Adrenal gland (tissue), 9 donors: ENCODE measurements at regions not wholly inside any gene's neighbourhood (a gene's known extent, or its start where the extent isn't known, plus 50 kb on each side); places are given as distances from the start of the nearest gene placed in this dataset.

Experiments
- DNase-seq, 7 donors: peaks; one replicate each; pipeline ENCODE4 v3.0.0-alpha.2; 2019 to 2020
- H3K27ac ChIP-seq, 5 donors: fragments of 200-600 bp; sonication (generic) in 4 of 5; 1 replicate in 3 of 5; 2 replicates in 2 of 5; pipeline versions ENCODE4 v1.5.1 to v1.8.0; 2016 to 2020; ENCODE audit warnings: mild to moderate bottlenecking in 1 of 5
- H3K27me3 ChIP-seq: fragments of 200-600 bp; 2 replicates; pipeline ENCODE4 v1.8.0; 2021
- H3K36me3 ChIP-seq, 2 donors: fragments of 200-600 bp; replicated peaks in 1 of 2; 1 replicate in 1 of 2; 2 replicates in 1 of 2; pipeline versions ENCODE4 v1.5.1 to v1.8.0; 2018 to 2022
- H3K4me1 ChIP-seq, 2 donors: fragments of 200-600 bp; replicated peaks in 1 of 2; 1 replicate in 1 of 2; 2 replicates in 1 of 2; pipeline versions ENCODE4 v1.5.1 to v1.8.0; 2018 to 2021
- H3K4me3 ChIP-seq, 4 donors: fragments of 200-600 bp; sonication (generic) in 3 of 4; one replicate each; pipeline ENCODE4 v1.5.1; 2016 to 2018
- H3K9me3 ChIP-seq, 3 donors: fragments of 200-600 bp; sonication (generic) in 1 of 3; replicated peaks in 1 of 3; 1 replicate in 2 of 3; 2 replicates in 1 of 3; pipeline versions ENCODE4 v1.5.1 to v1.8.0; 2016 to 2021
- POLR2A ChIP-seq, 2 donors: fragments of 450-650 bp; IDR thresholded peaks; one replicate each; pipeline ENCODE4 v1.6.1; 2017; ENCODE audit warnings: antibody characterized with exemption in 2 of 2, mild to moderate bottlenecking in 2 of 2, moderate library complexity in 1 of 2
- WGBS, 4 donors: extraction: QIAGEN DNeasy Blood & Tissue Kit in 2 of 4; methylation state at CpG; one replicate each; pipeline versions ENCODE4 v1.1.5 to v1.1.7; 2013 to 2017; 5-methylcytosine and 5-hydroxymethylcytosine counted together
- intact Hi-C, 2 donors: fragments of 100-400 bp; cut with DNase I; formaldehyde crosslinking; loops; one replicate each; pipeline versions ENCODE4 v1.14.1 to v1.15.0; 2022 to 2023
- TF ChIP-seq, protein P1 (sequence below), 6 experiments: fragments of 450-650 bp in 4 of 6; fragments of 200-600 bp in 2 of 6; sonication (generic) in 1 of 6; IDR thresholded peaks; 1 replicate in 5 of 6; 2 replicates in 1 of 6; pipeline versions ENCODE4 v1.5.1 to v1.8.0; 2016 to 2021; ENCODE audit warnings: antibody characterized with exemption in 6 of 6, mild to moderate bottlenecking in 2 of 6, moderate library complexity in 1 of 6
- donor health status: healthy with polysubstance abuse.
- donor health status: Bipolar disorder and iron deficiency.
- donor health status: DM: yes; HTN: yes; CAD: no.
- donor health status: DM: no; HTN: no; CAD: no.
- donor health status: DM: no; HTN: no; CAD: no.

DNA sequence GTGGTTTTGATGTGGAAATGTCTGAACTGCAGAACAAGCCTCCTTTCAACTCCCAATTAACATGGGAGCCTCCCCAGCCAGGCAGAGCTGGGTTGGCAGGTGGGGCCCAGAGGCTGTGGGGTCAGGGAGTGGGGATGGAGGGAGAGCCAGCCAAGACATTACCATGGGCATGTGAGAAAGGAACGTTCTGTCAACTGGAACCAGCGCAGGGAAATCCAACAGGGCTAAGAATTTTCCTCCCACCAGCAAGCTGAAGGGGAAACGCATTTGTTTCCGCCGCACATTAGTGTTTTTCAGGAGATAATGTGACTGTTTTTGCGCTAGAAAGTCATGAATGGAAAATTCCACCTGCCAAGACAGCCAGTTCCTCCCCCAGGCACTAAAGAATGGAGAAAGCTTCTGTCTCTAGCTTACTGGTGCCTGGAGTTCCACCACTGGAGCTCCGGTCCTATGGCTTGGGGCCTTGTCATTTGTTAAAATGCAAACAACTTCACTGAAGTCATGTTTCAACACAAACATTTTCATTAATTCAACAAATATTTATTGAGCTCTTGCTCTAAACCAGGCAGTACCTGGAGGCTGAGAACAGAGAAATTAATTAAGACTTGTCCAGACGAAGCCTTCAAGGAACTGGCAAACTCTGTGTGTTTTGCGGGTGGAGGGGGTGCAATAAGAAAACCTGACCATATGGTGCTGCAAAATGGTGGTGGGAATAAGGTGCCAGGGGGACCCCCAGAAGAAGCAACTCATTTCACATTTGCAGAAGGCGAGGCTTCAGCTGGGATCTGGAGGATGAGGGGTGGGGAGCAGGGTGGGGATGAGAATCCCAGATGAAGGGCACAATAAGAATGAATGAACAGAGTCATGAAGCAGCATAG, 305.1 kb downstream of the MATN1 start:
- Histone ChIP-seq H3K27ac (no peak overlapping the region), H3K4me1 (no peaks in the 10 kb centered on the region), H3K36me3 (no peaks in the 10 kb centered on the region), H3K27me3 (no peaks in the 10 kb centered on the region), H3K4me3 (no peak overlapping the region), H3K9me3 (no peaks in the 10 kb centered on the region)
- peak in 1 of 7 donors; percentile 14 for DNase-seq
- TF ChIP-seq, protein P1, sequence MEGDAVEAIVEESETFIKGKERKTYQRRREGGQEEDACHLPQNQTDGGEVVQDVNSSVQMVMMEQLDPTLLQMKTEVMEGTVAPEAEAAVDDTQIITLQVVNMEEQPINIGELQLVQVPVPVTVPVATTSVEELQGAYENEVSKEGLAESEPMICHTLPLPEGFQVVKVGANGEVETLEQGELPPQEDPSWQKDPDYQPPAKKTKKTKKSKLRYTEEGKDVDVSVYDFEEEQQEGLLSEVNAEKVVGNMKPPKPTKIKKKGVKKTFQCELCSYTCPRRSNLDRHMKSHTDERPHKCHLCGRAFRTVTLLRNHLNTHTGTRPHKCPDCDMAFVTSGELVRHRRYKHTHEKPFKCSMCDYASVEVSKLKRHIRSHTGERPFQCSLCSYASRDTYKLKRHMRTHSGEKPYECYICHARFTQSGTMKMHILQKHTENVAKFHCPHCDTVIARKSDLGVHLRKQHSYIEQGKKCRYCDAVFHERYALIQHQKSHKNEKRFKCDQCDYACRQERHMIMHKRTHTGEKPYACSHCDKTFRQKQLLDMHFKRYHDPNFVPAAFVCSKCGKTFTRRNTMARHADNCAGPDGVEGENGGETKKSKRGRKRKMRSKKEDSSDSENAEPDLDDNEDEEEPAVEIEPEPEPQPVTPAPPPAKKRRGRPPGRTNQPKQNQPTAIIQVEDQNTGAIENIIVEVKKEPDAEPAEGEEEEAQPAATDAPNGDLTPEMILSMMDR (IDR thresholded peaks at IDR 0.05), result no peak
- TF ChIP-seq POLR2A (IDR thresholded peaks at IDR 0.05), result no peak
- 87 to 93% (median 89%) methylated on average over 10 of the region's 10 CpGs for WGBS, 4 donors
- intact Hi-C loops, result no loop called here

DNA sequence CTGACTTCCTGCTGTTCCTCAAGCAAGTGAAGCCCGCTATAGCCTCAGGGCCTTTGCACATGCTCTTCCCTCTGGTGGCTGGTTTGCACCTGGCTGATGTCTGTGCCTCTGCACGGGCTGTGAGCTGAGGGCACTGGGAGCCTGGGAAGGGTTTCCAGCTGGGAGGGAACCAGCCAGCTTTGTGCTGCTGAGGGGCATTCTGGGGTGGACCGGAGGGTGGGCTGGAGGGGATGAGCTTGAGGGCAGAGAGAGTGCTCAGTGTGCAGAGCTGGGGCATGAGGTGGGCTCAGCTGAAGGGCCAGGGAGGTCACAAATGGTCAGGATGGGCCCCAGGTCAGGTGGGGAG, 305.7 kb downstream of the MATN1 start:
- 87 to 100% (median 89%) methylated on average over 2 to 3 of the region's 3 CpGs for WGBS, 4 donors

DNA sequence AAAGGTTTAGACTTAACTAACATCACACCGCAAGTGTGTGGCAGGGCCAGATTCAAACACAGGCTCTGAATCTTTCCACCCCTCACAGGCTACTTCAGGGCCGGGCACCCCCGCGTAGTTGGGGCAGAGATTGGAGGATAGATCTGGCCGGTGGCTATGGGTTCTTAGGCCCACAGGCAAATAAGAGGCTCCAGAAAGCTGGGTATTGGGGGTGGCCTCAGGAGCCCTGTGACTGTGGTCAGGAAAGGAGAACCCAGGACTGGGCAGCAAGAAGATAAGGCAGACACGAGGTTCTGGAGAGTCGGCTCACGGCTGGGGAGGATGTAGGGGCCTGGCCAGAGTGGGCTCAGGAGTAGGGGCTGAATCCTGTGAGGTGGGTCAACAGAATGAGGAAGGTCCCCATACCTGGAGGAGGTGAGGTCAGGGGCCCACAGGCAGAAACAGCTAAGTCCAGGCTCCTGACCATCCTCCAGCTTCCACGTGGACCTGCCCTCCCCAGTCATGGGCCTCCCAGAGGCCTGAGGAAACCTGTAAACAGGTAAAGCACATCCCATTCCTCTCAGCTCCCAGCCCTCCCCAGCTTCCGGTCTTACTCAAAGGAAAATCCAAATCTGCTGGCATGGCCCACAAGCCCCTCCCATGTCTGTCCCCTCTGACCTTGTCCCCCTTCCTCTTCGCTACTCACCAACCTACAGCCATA, 306.2 kb downstream of the MATN1 start:
- Histone ChIP-seq H3K4me3 (no peak overlapping the region), H3K36me3 (no peaks in the 10 kb centered on the region), H3K9me3 (no peaks in the 10 kb centered on the region), H3K27ac (no peak overlapping the region), H3K27me3 (no peaks in the 10 kb centered on the region), H3K4me1 (no peaks in the 10 kb centered on the region)
- TF ChIP-seq, protein P1 (IDR thresholded peaks at IDR 0.05), result no peak
- no peak for TF ChIP-seq POLR2A (IDR thresholded peaks at IDR 0.05)
- intact Hi-C loops, result no loop called here
- DNase-seq, result peak in 1 of 7 donors; percentile 20
- WGBS, 4 donors, result 83 to 89% (median 86%) methylated on average over 11 of the region's 11 CpGs

More for the DNA sequence above, 305.7 kb downstream of the MATN1 start:
- TF ChIP-seq POLR2A (IDR thresholded peaks at IDR 0.05), result no peak
- TF ChIP-seq, protein P1 (IDR thresholded peaks at IDR 0.05), result no peak
- intact Hi-C loops, result no loop called here
- H3K9me3 ChIP-seq, result no peaks in the 10 kb centered on the region
- no peaks in the 10 kb centered on the region for H3K4me1 ChIP-seq
- no peaks in the 10 kb centered on the region for H3K36me3 ChIP-seq
- H3K27ac ChIP-seq, result no peak overlapping the region
- DNase-seq, result peak in 1 of 7 donors; percentile 33
- no peak overlapping the region for H3K4me3 ChIP-seq
- no peaks in the 10 kb centered on the region for H3K27me3 ChIP-seq

DNA sequence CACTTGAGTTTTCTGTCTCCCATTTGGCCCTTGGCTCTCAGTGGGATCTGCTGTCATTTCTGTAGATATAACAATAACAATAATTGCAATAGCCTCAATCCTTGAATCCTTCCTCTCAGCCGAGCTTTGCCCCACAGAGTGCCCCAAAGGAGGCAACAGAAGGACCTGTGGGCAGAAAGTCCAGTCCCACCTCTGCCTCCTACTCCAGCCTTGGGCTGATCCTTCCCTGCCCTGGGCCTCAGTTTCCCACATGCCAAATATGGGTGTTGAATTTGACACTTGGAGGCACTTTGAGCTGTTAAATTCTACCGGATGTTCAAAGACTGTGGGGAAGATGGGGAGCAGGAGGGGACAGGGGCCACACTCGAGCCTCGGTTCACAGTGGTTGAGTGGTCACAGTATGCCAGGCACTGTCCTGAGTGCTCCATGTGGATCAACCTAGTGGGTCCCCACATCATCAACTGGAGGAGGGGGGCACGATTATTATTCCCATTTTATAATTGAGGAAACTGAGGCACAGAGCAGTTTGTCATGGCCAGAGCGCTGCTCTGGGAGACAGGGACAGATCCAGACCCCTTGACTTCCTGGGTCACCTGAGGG, 307.1 kb downstream of the MATN1 start:
- H3K36me3 ChIP-seq, result no peaks in the 10 kb centered on the region
- H3K27me3 ChIP-seq, result no peaks in the 10 kb centered on the region
- no peak overlapping the region for H3K27ac ChIP-seq
- DNase-seq, result peak in 1 of 7 donors; percentile 27
- TF ChIP-seq POLR2A (IDR thresholded peaks at IDR 0.05), result no peak
- TF ChIP-seq, protein P1 (IDR thresholded peaks at IDR 0.05), result no peak
- intact Hi-C loops, result no loop called here
- H3K4me1 ChIP-seq, result no peaks in the 10 kb centered on the region
- H3K9me3 ChIP-seq, result no peaks in the 10 kb centered on the region
- H3K4me3 ChIP-seq, result no peak overlapping the region
- 58 to 74% (median 62%) methylated on average over 2 to 6 of the region's 6 CpGs for WGBS, 4 donors
